ENCODE measurements at regions not wholly inside any gene's neighbourhood (a gene's known extent, or its start where the extent isn't known, plus 50 kb on each side); places are given as distances from the start of the nearest gene placed in this dataset.

DNA sequence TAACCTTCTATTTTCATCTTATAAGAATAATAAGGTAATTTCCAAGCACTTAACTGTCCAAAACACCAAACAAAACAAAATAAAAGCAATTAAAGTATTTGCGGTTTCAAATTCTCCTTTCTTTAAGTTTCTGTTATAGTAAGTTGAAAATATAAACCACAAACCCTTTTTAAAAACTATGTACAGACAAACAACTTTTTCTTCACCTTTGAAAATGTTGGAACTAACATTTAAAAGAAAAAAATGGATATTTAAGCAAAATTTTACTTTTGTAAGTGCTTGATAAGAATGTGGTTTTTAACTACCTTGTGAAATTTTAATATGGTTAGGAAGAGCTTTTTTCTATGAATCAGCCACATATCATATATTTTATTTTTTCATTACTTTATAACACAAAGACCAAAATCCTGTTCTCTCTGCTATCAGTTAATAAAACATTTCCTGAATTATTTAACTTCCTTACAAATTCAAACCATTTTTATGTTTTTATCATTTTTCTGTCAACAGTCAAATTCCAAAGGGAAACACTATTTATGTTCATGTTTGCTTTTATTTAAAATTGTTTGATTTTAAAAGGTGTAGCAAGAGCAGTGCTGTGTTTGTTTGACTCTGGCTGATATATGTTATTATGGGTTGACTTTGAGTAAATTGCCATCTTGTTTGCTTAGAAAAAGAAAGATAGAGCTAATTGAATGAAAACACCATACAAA lies 554.1 kb upstream of the KLHL1 start:
- no peak overlapping the region for H2AFZ ChIP-seq (ENCODE audit: low read depth, low read length)
- H3K9me3 ChIP-seq (ENCODE audit: insufficient read depth, low read length, severe bottlenecking): no peaks in the 10 kb centered on the region
- TF ChIP-seq EZH2 (IDR thresholded peaks at IDR 0.05; ENCODE audit: borderline replicate concordance, low read depth, low read length, severe bottlenecking): no peak
- no peak for ATAC-seq (ENCODE audit: insufficient read depth, low read depth)
- H3K4me2 ChIP-seq (ENCODE audit: insufficient read depth, low read length): no peak overlapping the region
- no peaks in the 10 kb centered on the region for H3K27me3 ChIP-seq (ENCODE audit: insufficient read depth, low read length, poor library complexity)
- H3K4me1 ChIP-seq (ENCODE audit: insufficient read depth, low read length): no peaks in the 10 kb centered on the region
- H3K9ac ChIP-seq (ENCODE audit: low read depth, low read length): no peak overlapping the region
- H3K36me3 ChIP-seq (ENCODE audit: insufficient read depth, low read length): no peaks in the 10 kb centered on the region
- no peaks in the 10 kb centered on the region for H3K79me2 ChIP-seq (ENCODE audit: insufficient read depth, low read length)
- DNase-seq: no peak
- H3K4me3 ChIP-seq (ENCODE audit: low read depth in 1 of 2, low read length in 2 of 2): no peak overlapping the region
- no peaks in the 10 kb centered on the region for H4K20me1 ChIP-seq (ENCODE audit: insufficient read depth, low read length)
- H3K27ac ChIP-seq (ENCODE audit: low read length): no peak overlapping the region

DNA sequence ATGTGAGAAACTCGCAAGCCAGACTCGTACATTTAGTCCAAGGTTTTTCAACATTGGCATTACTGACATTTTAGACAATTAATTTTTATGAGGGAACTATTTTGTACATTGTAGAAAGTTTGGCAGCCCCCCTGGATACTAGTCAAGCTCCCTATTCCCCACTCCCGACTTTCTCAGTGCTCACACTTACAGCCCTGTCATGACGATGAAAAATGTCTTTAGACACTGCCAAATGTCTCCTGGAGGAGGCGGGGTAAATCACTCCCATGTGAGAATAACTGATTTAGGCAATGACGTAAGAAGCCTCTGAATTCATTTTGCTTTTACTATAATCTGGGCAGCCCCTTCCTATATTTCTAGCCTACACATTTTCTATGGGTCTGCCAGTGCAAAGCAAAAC lies 535.8 kb upstream of the KLHL1 start:
- Histone ChIP-seq H3K9ac (ENCODE audit: low read depth, low read length) (no peak overlapping the region), H3K4me1 (ENCODE audit: insufficient read depth, low read length) (no peaks in the 10 kb centered on the region), H3K9me3 (ENCODE audit: insufficient read depth, low read length, severe bottlenecking) (no peaks in the 10 kb centered on the region), H3K27me3 (ENCODE audit: insufficient read depth, low read length, poor library complexity) (no peaks in the 10 kb centered on the region), H4K20me1 (ENCODE audit: insufficient read depth, low read length) (no peaks in the 10 kb centered on the region), H2AFZ (ENCODE audit: low read depth, low read length) (no peak overlapping the region; the same call in 1 of the 2 replicates), H3K79me2 (ENCODE audit: insufficient read depth, low read length) (no peaks in the 10 kb centered on the region), H3K4me3 (ENCODE audit: low read depth in 1 of 2, low read length in 2 of 2) (no peak overlapping the region), H3K36me3 (ENCODE audit: insufficient read depth, low read length) (no peaks in the 10 kb centered on the region), H3K4me2 (ENCODE audit: insufficient read depth, low read length) (no peak overlapping the region), H3K27ac (ENCODE audit: low read length) (no peak overlapping the region)
- TF ChIP-seq, protein P1, sequence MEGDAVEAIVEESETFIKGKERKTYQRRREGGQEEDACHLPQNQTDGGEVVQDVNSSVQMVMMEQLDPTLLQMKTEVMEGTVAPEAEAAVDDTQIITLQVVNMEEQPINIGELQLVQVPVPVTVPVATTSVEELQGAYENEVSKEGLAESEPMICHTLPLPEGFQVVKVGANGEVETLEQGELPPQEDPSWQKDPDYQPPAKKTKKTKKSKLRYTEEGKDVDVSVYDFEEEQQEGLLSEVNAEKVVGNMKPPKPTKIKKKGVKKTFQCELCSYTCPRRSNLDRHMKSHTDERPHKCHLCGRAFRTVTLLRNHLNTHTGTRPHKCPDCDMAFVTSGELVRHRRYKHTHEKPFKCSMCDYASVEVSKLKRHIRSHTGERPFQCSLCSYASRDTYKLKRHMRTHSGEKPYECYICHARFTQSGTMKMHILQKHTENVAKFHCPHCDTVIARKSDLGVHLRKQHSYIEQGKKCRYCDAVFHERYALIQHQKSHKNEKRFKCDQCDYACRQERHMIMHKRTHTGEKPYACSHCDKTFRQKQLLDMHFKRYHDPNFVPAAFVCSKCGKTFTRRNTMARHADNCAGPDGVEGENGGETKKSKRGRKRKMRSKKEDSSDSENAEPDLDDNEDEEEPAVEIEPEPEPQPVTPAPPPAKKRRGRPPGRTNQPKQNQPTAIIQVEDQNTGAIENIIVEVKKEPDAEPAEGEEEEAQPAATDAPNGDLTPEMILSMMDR (IDR thresholded peaks at IDR 0.05; ENCODE audit: borderline replicate concordance, extremely low read depth, low read length, poor library complexity, severe bottlenecking): no peak
- TF ChIP-seq EZH2 (IDR thresholded peaks at IDR 0.05; ENCODE audit: borderline replicate concordance, low read depth, low read length, severe bottlenecking): no peak
- DNase-seq (no peak), ATAC-seq (ENCODE audit: insufficient read depth, low read depth) (no peak)

DNA sequence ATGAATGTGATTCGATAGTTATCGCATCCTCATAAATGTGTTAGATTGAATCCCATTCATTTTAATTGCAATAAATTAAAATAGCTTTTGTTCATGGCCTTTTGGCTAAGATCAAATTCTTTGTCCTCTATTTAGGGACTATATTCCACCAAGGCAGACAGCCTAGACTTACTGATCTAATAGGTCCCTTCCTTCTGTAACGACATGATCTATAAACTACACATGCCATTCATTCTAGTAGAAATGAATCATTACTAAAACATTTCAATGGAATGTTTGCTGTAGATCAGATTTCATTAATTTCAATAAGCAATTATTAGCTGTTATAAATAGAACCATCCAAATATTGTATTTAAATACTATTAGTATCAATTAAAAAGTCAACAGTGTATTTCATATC lies 526.6 kb upstream of the KLHL1 start:
- Histone ChIP-seq H3K4me1 (ENCODE audit: insufficient read depth, low read length) (no peaks in the 10 kb centered on the region), H3K36me3 (ENCODE audit: insufficient read depth, low read length) (no peaks in the 10 kb centered on the region), H3K9ac (ENCODE audit: low read depth, low read length) (no peak overlapping the region), H3K27me3 (ENCODE audit: insufficient read depth, low read length, poor library complexity) (no peaks in the 10 kb centered on the region), H3K27ac (ENCODE audit: low read length) (no peak overlapping the region), H4K20me1 (ENCODE audit: insufficient read depth, low read length) (no peaks in the 10 kb centered on the region), H3K4me2 (ENCODE audit: insufficient read depth, low read length) (no peak overlapping the region), H3K9me3 (ENCODE audit: insufficient read depth, low read length, severe bottlenecking) (no peaks in the 10 kb centered on the region), H2AFZ (ENCODE audit: low read depth, low read length) (no peak overlapping the region), H3K4me3 (ENCODE audit: low read depth in 1 of 2, low read length in 2 of 2) (no peak overlapping the region), H3K79me2 (ENCODE audit: insufficient read depth, low read length) (no peaks in the 10 kb centered on the region)
- no peak for DNase-seq
- TF ChIP-seq, protein P1 (IDR thresholded peaks at IDR 0.05; ENCODE audit: borderline replicate concordance, extremely low read depth, low read length, poor library complexity, severe bottlenecking): no peak
- TF ChIP-seq EZH2 (IDR thresholded peaks at IDR 0.05; ENCODE audit: borderline replicate concordance, low read depth, low read length, severe bottlenecking): no peak
- ATAC-seq (ENCODE audit: insufficient read depth, low read depth): no peak

DNA sequence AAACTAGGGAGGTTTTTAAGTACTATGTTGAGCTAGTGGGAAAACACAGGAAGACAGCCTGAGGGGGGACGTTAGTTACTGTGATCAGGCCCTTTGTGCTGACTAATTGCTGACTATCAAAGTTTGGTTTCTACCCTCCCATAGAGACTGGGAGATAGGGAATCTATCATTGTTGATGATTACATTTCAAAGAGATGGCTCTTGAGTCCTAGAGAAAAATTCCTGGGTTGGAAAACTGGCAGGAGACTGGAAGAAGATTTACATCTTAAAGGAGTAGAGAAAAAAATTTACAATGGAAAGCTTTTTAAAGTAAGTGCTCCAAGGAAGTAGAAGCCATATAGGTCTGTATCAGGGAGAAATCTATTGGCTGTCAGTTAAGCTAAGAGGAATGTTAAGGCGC lies 522.0 kb upstream of the KLHL1 start:
- Histone ChIP-seq H3K4me3 (ENCODE audit: low read depth in 1 of 2, low read length in 2 of 2) (no peak overlapping the region), H3K9me3 (ENCODE audit: insufficient read depth, low read length, severe bottlenecking) (no peaks in the 10 kb centered on the region), H3K27me3 (ENCODE audit: insufficient read depth, low read length, poor library complexity) (no peaks in the 10 kb centered on the region), H4K20me1 (ENCODE audit: insufficient read depth, low read length) (no peaks in the 10 kb centered on the region), H3K4me1 (ENCODE audit: insufficient read depth, low read length) (no peaks in the 10 kb centered on the region), H3K27ac (ENCODE audit: low read length) (no peak overlapping the region), H2AFZ (ENCODE audit: low read depth, low read length) (no peak overlapping the region), H3K36me3 (ENCODE audit: insufficient read depth, low read length) (no peaks in the 10 kb centered on the region), H3K9ac (ENCODE audit: low read depth, low read length) (no peak overlapping the region), H3K79me2 (ENCODE audit: insufficient read depth, low read length) (no peaks in the 10 kb centered on the region), H3K4me2 (ENCODE audit: insufficient read depth, low read length) (no peak overlapping the region)
- DNase-seq (no peak), ATAC-seq (ENCODE audit: insufficient read depth, low read depth) (no peak)
- TF ChIP-seq, protein P1 (IDR thresholded peaks at IDR 0.05; ENCODE audit: borderline replicate concordance, extremely low read depth, low read length, poor library complexity, severe bottlenecking): no peak
- no peak for TF ChIP-seq EZH2 (IDR thresholded peaks at IDR 0.05; ENCODE audit: borderline replicate concordance, low read depth, low read length, severe bottlenecking)

Data from DND-41 (cell line).